ENCODE measurements at regions not wholly inside any gene's neighbourhood (a gene's known extent, or its start where the extent isn't known, plus 50 kb on each side); places are given as distances from the start of the nearest gene placed in this dataset.

DNA sequence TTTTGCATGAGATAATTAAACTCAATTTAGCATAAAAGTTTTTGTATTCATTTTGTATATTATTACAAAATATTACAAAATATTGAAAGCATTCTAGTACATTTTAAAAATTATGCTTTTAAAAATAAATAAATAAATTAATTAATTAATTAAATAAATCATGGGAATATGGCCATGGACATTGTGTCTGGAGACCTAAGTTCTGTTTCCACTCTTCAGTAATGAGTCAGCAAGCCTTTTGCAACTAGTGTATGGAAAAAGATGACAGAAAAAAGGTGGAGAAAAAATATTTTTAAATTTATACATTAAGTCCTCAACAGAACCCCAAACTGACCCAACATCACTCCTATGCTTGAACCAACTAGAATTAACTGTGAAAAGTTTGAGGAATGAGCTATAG lies 1187.5 kb upstream of the USP15 start:
- Histone ChIP-seq H3K36me3 (replicated peaks; ENCODE audit: low read depth, low read length) (no peaks in the 10 kb centered on the region), H3K4me2 (ENCODE audit: low read length) (no peak overlapping the region), H3K4me1 (ENCODE audit: low read length) (no peaks in the 10 kb centered on the region), H3K4me3 (ENCODE audit: low read length) (no peak overlapping the region), H3K9ac (ENCODE audit: low read length) (no peak overlapping the region), H2AFZ (ENCODE audit: low read depth, low read length) (no peak overlapping the region), H3K9me3 (ENCODE audit: insufficient read depth, low read length) (no peaks in the 10 kb centered on the region), H3K27me3 (ENCODE audit: low read depth, low read length) (no peaks in the 10 kb centered on the region), H3K79me2 (ENCODE audit: low read length) (no peaks in the 10 kb centered on the region), H3K27ac (ENCODE audit: low read length) (no peak overlapping the region), H4K20me1 (ENCODE audit: insufficient read depth, low read length) (no peaks in the 10 kb centered on the region)
- TF ChIP-seq, protein P1, sequence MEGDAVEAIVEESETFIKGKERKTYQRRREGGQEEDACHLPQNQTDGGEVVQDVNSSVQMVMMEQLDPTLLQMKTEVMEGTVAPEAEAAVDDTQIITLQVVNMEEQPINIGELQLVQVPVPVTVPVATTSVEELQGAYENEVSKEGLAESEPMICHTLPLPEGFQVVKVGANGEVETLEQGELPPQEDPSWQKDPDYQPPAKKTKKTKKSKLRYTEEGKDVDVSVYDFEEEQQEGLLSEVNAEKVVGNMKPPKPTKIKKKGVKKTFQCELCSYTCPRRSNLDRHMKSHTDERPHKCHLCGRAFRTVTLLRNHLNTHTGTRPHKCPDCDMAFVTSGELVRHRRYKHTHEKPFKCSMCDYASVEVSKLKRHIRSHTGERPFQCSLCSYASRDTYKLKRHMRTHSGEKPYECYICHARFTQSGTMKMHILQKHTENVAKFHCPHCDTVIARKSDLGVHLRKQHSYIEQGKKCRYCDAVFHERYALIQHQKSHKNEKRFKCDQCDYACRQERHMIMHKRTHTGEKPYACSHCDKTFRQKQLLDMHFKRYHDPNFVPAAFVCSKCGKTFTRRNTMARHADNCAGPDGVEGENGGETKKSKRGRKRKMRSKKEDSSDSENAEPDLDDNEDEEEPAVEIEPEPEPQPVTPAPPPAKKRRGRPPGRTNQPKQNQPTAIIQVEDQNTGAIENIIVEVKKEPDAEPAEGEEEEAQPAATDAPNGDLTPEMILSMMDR (IDR thresholded peaks at IDR 0.05; ENCODE audit: low read depth, low read length) = no peak
- no peak for TF ChIP-seq EZH2phosphoT487 (IDR thresholded peaks at IDR 0.05; ENCODE audit: low read depth)

DNA sequence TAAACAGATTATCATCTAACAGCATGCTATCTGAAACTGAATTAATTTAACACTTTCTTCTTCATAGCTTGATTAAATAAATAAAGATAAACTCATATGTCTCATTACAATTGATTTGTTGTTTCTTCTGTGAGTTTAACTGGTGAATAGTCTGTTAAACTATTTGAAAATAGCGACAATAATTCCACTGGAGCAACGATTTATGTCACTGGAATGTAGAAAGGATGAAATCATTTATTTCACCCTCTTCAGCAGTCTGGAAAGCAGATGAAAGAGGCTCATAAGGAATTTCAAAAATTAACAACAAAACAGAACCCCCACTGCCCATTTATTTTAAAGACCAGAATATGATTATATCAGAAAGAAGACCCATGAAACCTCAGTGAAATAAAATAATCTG lies 1165.1 kb upstream of the USP15 start:
- no peak for TF ChIP-seq EZH2phosphoT487 (IDR thresholded peaks at IDR 0.05; ENCODE audit: low read depth)
- TF ChIP-seq, protein P1 (IDR thresholded peaks at IDR 0.05; ENCODE audit: low read depth, low read length) = no peak
- no peaks in the 10 kb centered on the region for H3K27me3 ChIP-seq (ENCODE audit: low read depth, low read length)
- no peak overlapping the region for H3K9ac ChIP-seq (ENCODE audit: low read length)
- H3K9me3 ChIP-seq (ENCODE audit: insufficient read depth, low read length) = no peaks in the 10 kb centered on the region
- H3K4me2 ChIP-seq (ENCODE audit: low read length) = no peak overlapping the region
- no peaks in the 10 kb centered on the region for H3K36me3 ChIP-seq (replicated peaks; ENCODE audit: low read depth, low read length)
- no peaks in the 10 kb centered on the region for H3K79me2 ChIP-seq (ENCODE audit: low read length)
- no peaks in the 10 kb centered on the region for H4K20me1 ChIP-seq (ENCODE audit: insufficient read depth, low read length)
- H3K27ac ChIP-seq (ENCODE audit: low read length) = no peak overlapping the region
- no peak overlapping the region for H3K4me3 ChIP-seq (ENCODE audit: low read length)
- no peaks in the 10 kb centered on the region for H3K4me1 ChIP-seq (ENCODE audit: low read length)
- no peak overlapping the region for H2AFZ ChIP-seq (ENCODE audit: low read depth, low read length)

DNA sequence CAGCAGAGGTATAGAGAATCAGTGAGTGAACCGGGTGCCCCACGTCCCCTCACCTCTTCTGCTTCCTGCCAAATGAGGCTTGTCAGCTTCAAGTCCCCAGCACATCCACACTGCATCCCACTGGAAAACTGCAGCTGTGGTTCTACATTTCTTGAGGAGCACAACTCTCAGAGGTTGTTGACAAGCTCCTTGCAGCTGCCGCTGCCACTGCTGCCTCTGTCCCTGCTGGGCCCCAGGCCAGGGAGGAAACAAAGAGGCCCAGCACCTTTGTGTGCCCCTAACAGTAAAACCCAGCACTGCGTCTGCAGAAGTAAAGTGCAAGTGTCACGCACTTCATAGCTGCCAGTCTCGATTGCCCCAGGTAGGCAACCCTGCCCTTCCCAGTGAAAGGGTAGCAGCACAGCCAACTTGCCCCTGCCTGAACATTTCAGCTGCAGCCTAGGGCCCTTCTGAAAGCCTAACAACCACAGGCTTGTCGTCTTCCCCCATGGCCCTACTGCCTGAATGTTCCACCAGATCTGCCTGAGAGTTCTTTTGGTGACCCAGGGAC lies 1162.1 kb upstream of the USP15 start:
- Histone ChIP-seq H4K20me1 (ENCODE audit: insufficient read depth, low read length) (no peaks in the 10 kb centered on the region), H3K4me2 (ENCODE audit: low read length) (no peak overlapping the region), H3K9ac (ENCODE audit: low read length) (no peak overlapping the region), H3K27ac (ENCODE audit: low read length) (no peak overlapping the region), H3K4me1 (ENCODE audit: low read length) (no peaks in the 10 kb centered on the region), H3K27me3 (ENCODE audit: low read depth, low read length) (no peaks in the 10 kb centered on the region), H2AFZ (ENCODE audit: low read depth, low read length) (no peak overlapping the region), H3K79me2 (ENCODE audit: low read length) (no peaks in the 10 kb centered on the region), H3K9me3 (ENCODE audit: insufficient read depth, low read length) (peaks cover 3% of the 10 kb centered on the region; the same call in 1 of the 2 replicates), H3K4me3 (ENCODE audit: low read length) (no peak overlapping the region), H3K36me3 (replicated peaks; ENCODE audit: low read depth, low read length) (no peaks in the 10 kb centered on the region)
- TF ChIP-seq EZH2phosphoT487 (IDR thresholded peaks at IDR 0.05; ENCODE audit: low read depth) = no peak
- TF ChIP-seq, protein P1 (IDR thresholded peaks at IDR 0.05; ENCODE audit: low read depth, low read length) = no peak

DNA sequence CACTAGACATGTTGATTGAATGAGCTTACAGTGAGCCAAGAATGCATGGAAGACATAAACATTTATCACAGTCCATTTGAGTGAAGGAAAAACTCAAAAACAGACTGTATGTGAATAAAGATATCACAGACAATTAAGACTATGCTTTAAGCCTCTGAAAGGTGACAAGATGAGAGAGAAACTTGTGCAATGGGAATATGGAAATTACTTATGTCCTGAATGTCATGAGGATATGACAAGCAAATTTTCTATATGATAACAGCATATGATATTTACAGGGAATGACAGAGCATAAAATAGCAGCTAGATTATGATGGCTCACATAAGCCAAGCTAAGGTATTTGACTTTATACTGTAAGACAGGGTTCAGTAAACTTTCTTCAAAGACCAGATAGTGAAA lies 1153.1 kb upstream of the USP15 start:
- H3K4me1 ChIP-seq (ENCODE audit: low read length) = no peaks in the 10 kb centered on the region
- H3K36me3 ChIP-seq (replicated peaks; ENCODE audit: low read depth, low read length) = no peaks in the 10 kb centered on the region
- peaks cover 13% of the 10 kb centered on the region; the same call in 1 of the 2 replicates for H3K9me3 ChIP-seq (ENCODE audit: insufficient read depth, low read length)
- no peak overlapping the region for H2AFZ ChIP-seq (ENCODE audit: low read depth, low read length)
- no peak overlapping the region for H3K27ac ChIP-seq (ENCODE audit: low read length)
- H3K27me3 ChIP-seq (ENCODE audit: low read depth, low read length) = no peaks in the 10 kb centered on the region
- no peaks in the 10 kb centered on the region for H4K20me1 ChIP-seq (ENCODE audit: insufficient read depth, low read length)
- H3K9ac ChIP-seq (ENCODE audit: low read length) = no peak overlapping the region
- H3K4me2 ChIP-seq (ENCODE audit: low read length) = no peak overlapping the region
- TF ChIP-seq EZH2phosphoT487 (IDR thresholded peaks at IDR 0.05; ENCODE audit: low read depth) = no peak
- TF ChIP-seq, protein P1 (IDR thresholded peaks at IDR 0.05; ENCODE audit: low read depth, low read length) = no peak
- no peaks in the 10 kb centered on the region for H3K79me2 ChIP-seq (ENCODE audit: low read length)
- H3K4me3 ChIP-seq (ENCODE audit: low read length) = no peak overlapping the region

Data from OCI-LY3 (cell line).